ENCODE measurements at regions not wholly inside any gene's neighbourhood (a gene's known extent, or its start where the extent isn't known, plus 50 kb on each side); places are given as distances from the start of the nearest gene placed in this dataset.

GRCh38 chr4:4593596-4594284 is 51.9 kb upstream of the STX18 start:
- Histone ChIP-seq H3K9me1 (replicated peaks; ENCODE audit: control insufficient read depth, extremely low read depth, insufficient read depth, low read length) (no peaks in the 10 kb centered on the region), H3K27ac (ENCODE audit: insufficient read depth, low read depth, low read length) (no peak overlapping the region), H3K9ac (replicated peaks; ENCODE audit: extremely low read depth, insufficient read depth, low read length) (no peak overlapping the region), H3K4me1 (ENCODE audit: control insufficient read depth, extremely low read depth, insufficient read depth, low read length) (peaks cover 9% of the 10 kb centered on the region), H4K20me1 (replicated peaks; ENCODE audit: control insufficient read depth, extremely low read depth, insufficient read depth, low read length) (no peaks in the 10 kb centered on the region), H3K36me3 (ENCODE audit: control insufficient read depth in 2 of 2, extremely low read depth in 1 of 2, insufficient read depth in 2 of 2, low read length in 2 of 2) (no peaks in the 10 kb centered on the region), H3K4me2 (ENCODE audit: insufficient read depth, low read length) (no peak overlapping the region), H3K79me2 (ENCODE audit: control insufficient read depth, insufficient read depth, low read length) (no peaks in the 10 kb centered on the region), H2AFZ (ENCODE audit: low read depth, low read length) (no peak overlapping the region), H3K9me3 (replicated peaks; ENCODE audit: control insufficient read depth, insufficient read depth, low read length) (peaks cover 2% of the 10 kb centered on the region), H3K4me3 (replicated peaks in 1 of 3; ENCODE audit: insufficient read depth in 1 of 3, low read depth in 1 of 3, low read length in 3 of 3) (no peak overlapping the region), H3K27me3 (ENCODE audit: control insufficient read depth in 2 of 2, insufficient read depth in 2 of 2, low read length in 2 of 2) (no peaks in the 10 kb centered on the region)
- no TSS peak for BruUV-seq (replicated peaks)
- DNase-seq (ENCODE audit: low read depth, low spot score) (no peak), FAIRE-seq (no peak)
- ChIA-PET POLR2A (interaction anchor here (0.6 kb wide), 1 partner anchor 19 kb away, joined by 5 read pairs; no protein-coding TSS in a partner anchor), CTCF (no interaction called here)
- intact Hi-C loops (cut with micrococcal nuclease) (no loop called here), dilution Hi-C loops (cut with MboI; ENCODE audit: extremely low pct_ligation_motif_present, low sequenced_read_pairs) (no loop called here)
- TF ChIP-seq POLR2AphosphoS5 (IDR thresholded peaks at IDR 0.05; ENCODE audit: insufficient read depth, low read depth, low read length) (no peak), GATA2 (IDR thresholded peaks at IDR 0.05; ENCODE audit: insufficient read depth, insufficient read length, low read depth, low read length) (no peak), EZH2 (IDR thresholded peaks at IDR 0.05; ENCODE audit: borderline replicate concordance, low read depth, low read length, severe bottlenecking) (no peak), FOS (IDR thresholded peaks at IDR 0.05; ENCODE audit: borderline replicate concordance, insufficient read depth, low read length) (no peak), JUN (IDR thresholded peaks at IDR 0.05; ENCODE audit: borderline replicate concordance, insufficient read depth, insufficient read length, low read depth) (no peak), POLR2A (IDR thresholded peaks at IDR 0.05; ENCODE audit: low read depth, low read length) (no peak), MYC (IDR thresholded peaks at IDR 0.05; ENCODE audit: low read depth, low read length) (no peak), MAX (IDR thresholded peaks at IDR 0.05; ENCODE audit: insufficient read depth, insufficient read length) (no peak), CTCF (IDR thresholded peaks at IDR 0.05; ENCODE audit: extremely low read depth in 1 of 2, insufficient read depth in 1 of 2, low read depth in 1 of 2, low read length in 2 of 2) (no peak)

All from endothelial cell of umbilical vein (primary cell).